ENCODE measurements at regions not wholly inside any gene's neighbourhood (a gene's known extent, or its start where the extent isn't known, plus 50 kb on each side); places are given as distances from the start of the nearest gene placed in this dataset.
A peak's percentile ranks its signal among the peaks of the same experiment; 100 is the strongest.

- BruUV-seq (replicated peaks) = no TSS peak
Measured at GRCh38 chr2:63788071-63788470, 53.6 kb upstream of the UGP2 start.

DNA sequence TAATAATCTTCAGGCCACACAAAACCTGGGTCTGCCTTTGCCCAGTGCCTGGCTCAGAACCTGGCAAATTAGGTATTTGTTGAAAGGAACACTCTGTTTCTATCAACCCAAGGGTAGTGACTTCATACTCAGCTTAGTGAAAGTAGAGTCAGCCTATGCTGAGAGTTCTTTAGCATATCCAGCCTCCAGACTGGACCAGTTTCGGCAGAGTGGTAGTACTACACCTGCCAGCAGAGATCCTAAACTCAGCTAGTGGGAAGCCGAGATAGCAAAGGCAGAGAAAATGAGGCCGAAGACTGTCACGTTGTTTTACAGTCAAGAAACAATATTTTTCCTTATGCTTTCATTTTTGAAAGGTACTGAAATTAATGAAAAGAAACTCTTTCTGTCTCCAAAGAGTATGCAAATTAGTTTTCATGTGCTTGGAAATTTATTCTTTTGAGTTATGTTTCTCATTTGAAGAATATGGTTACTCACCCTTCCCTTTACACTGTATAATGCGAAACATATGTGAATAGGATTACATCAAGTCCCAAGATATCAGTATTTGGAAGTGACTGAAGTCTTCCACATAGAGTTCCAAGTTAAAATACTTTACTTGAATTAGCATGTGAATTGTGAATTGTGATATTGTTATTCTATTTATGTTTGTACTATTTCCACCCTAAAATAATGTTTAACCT is 52.2 kb upstream of the UGP2 start:
- BruUV-seq (replicated peaks) = no TSS peak
- Mint-ChIP-seq H3K4me1 (ENCODE audit: low read depth, unreplicated experiment) (peaks cover 26% of the 10 kb centered on the region), H3K27ac (ENCODE audit: unreplicated experiment) (no peak overlapping the region), H3K9me3 (ENCODE audit: low read depth, unreplicated experiment) (no peaks in the 10 kb centered on the region), H3K27me3 (ENCODE audit: unreplicated experiment) (no peaks in the 10 kb centered on the region), H3K4me3 (ENCODE audit: low read depth, unreplicated experiment) (no peak overlapping the region), H3K36me3 (ENCODE audit: insufficient read depth, unreplicated experiment) (no peaks in the 10 kb centered on the region)
- CTCF ChIA-PET = interaction anchor here (0.7 kb wide), 1 partner anchor 26 kb away, joined by 3 read pairs; no protein-coding TSS in a partner anchor
- TF ChIP-seq, protein P1, sequence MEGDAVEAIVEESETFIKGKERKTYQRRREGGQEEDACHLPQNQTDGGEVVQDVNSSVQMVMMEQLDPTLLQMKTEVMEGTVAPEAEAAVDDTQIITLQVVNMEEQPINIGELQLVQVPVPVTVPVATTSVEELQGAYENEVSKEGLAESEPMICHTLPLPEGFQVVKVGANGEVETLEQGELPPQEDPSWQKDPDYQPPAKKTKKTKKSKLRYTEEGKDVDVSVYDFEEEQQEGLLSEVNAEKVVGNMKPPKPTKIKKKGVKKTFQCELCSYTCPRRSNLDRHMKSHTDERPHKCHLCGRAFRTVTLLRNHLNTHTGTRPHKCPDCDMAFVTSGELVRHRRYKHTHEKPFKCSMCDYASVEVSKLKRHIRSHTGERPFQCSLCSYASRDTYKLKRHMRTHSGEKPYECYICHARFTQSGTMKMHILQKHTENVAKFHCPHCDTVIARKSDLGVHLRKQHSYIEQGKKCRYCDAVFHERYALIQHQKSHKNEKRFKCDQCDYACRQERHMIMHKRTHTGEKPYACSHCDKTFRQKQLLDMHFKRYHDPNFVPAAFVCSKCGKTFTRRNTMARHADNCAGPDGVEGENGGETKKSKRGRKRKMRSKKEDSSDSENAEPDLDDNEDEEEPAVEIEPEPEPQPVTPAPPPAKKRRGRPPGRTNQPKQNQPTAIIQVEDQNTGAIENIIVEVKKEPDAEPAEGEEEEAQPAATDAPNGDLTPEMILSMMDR (IDR thresholded peaks at IDR 0.05; ENCODE audit: unreplicated experiment) = no peak
- no peak for DNase-seq
- intact Hi-C loops (cut with micrococcal nuclease; ENCODE audit: unreplicated experiment) = no loop called here

More at GRCh38 chr2:63788071-63788470, 53.6 kb upstream of the UGP2 start:
- Mint-ChIP-seq H3K4me3 (ENCODE audit: low read depth, unreplicated experiment) (no peak overlapping the region), H3K27me3 (ENCODE audit: unreplicated experiment) (no peaks in the 10 kb centered on the region), H3K9me3 (ENCODE audit: low read depth, unreplicated experiment) (no peaks in the 10 kb centered on the region), H3K27ac (ENCODE audit: unreplicated experiment) (no peak overlapping the region), H3K36me3 (ENCODE audit: insufficient read depth, unreplicated experiment) (no peaks in the 10 kb centered on the region), H3K4me1 (ENCODE audit: low read depth, unreplicated experiment) (peaks cover 26% of the 10 kb centered on the region)
- CTCF ChIA-PET = no interaction called here
- DNase-seq = no peak
- TF ChIP-seq, protein P1 (IDR thresholded peaks at IDR 0.05; ENCODE audit: unreplicated experiment) = no peak
- intact Hi-C loops (cut with micrococcal nuclease; ENCODE audit: unreplicated experiment) = no loop called here

GRCh38 chr2:63790491-63790890 is 51.2 kb upstream of the UGP2 start:
- TF ChIP-seq, protein P1 (IDR thresholded peaks at IDR 0.05; ENCODE audit: unreplicated experiment) = no peak
- CTCF ChIA-PET = interaction anchor here (0.6 kb wide), 1 partner anchor 1372 kb away, joined by 6 read pairs; no protein-coding TSS in a partner anchor
- no peaks in the 10 kb centered on the region for H3K9me3 Mint-ChIP-seq (ENCODE audit: low read depth, unreplicated experiment)
- BruUV-seq (replicated peaks) = no TSS peak
- intact Hi-C loops (cut with micrococcal nuclease; ENCODE audit: unreplicated experiment) = no loop called here
- H3K27ac Mint-ChIP-seq (ENCODE audit: unreplicated experiment) = no peak overlapping the region
- no peaks in the 10 kb centered on the region for H3K36me3 Mint-ChIP-seq (ENCODE audit: insufficient read depth, unreplicated experiment)
- DNase-seq = no peak
- H3K27me3 Mint-ChIP-seq (ENCODE audit: unreplicated experiment) = no peaks in the 10 kb centered on the region
- H3K4me1 Mint-ChIP-seq (ENCODE audit: low read depth, unreplicated experiment) = peaks cover 26% of the 10 kb centered on the region
- H3K4me3 Mint-ChIP-seq (ENCODE audit: low read depth, unreplicated experiment) = no peak overlapping the region

DNA sequence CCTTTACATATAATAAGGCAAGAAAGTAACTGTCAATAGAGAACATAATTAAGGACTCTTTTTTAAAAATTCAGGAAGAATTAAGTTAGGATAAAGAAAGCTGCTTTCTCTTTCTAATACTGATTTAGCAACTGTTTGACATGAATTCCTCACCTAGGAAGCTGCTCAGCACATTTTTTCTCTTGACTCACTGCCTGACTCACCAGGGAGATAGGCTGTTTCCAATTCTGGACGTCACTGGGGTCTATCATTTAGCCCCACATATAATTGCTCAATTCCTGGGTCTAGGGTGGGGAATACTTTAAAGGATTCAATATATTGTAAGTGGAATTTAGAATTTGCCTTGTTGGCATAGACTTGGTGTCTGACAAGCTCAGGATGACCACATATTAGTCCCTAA is 50.8 kb upstream of the UGP2 start:
- Mint-ChIP-seq H3K9me3 (ENCODE audit: low read depth, unreplicated experiment) (no peaks in the 10 kb centered on the region), H3K36me3 (ENCODE audit: insufficient read depth, unreplicated experiment) (no peaks in the 10 kb centered on the region), H3K27me3 (ENCODE audit: unreplicated experiment) (no peaks in the 10 kb centered on the region), H3K4me1 (ENCODE audit: low read depth, unreplicated experiment) (peaks cover 26% of the 10 kb centered on the region), H3K27ac (ENCODE audit: unreplicated experiment) (no peak overlapping the region), H3K4me3 (ENCODE audit: low read depth, unreplicated experiment) (no peak overlapping the region)
- intact Hi-C loops (cut with micrococcal nuclease; ENCODE audit: unreplicated experiment) = no loop called here
- BruUV-seq (replicated peaks) = no TSS peak
- CTCF ChIA-PET = interaction anchor here (0.6 kb wide), 1 partner anchor 1373 kb away, joined by 6 read pairs; no protein-coding TSS in a partner anchor
- TF ChIP-seq, protein P1 (IDR thresholded peaks at IDR 0.05; ENCODE audit: unreplicated experiment) = no peak
- peak; percentile 19 for DNase-seq
